Calu3 (cell line): ENCODE measurements at regions not wholly inside any gene's neighbourhood (a gene's known extent, or its start where the extent isn't known, plus 50 kb on each side); places are given as distances from the start of the nearest gene placed in this dataset.

ENCODE experiments used
- BruUV-seq: library from RNA; stranded (reverse); fragments of 400-500 nt; replicated peaks from 2 replicates; lab custom pipeline; 2021; lab: Mats Ljungman, UMichigan
- CTCF ChIA-PET: fragments of 300-600 bp; sonication (Branson Sonifier 250); formaldehyde crosslinking; loops from one replicate; lab custom pipeline; 2022; ENCODE audit warnings: antibody characterized with exemption; lab: Charles Lee
- DNase-seq: peaks from one replicate; pipeline ENCODE4 v3.0.0; 2022
- H3K27ac Mint-ChIP-seq: one replicate; pipeline ENCODE4 v1.8.0; 2022; ENCODE audit warnings: mixed read lengths; ENCODE audit not compliant: unreplicated experiment
- H3K27me3 Mint-ChIP-seq: one replicate; pipeline ENCODE4 v1.8.0; 2022; ENCODE audit warnings: mixed read lengths; ENCODE audit not compliant: unreplicated experiment
- H3K36me3 Mint-ChIP-seq: one replicate; pipeline ENCODE4 v1.8.0; 2022; ENCODE audit warnings: mild to moderate bottlenecking, moderate library complexity, mixed read lengths; ENCODE audit not compliant: insufficient read depth, unreplicated experiment
- H3K4me1 Mint-ChIP-seq: one replicate; pipeline ENCODE4 v1.8.0; 2022; ENCODE audit warnings: mild to moderate bottlenecking, low read depth, mixed read lengths; ENCODE audit not compliant: unreplicated experiment
- H3K4me3 Mint-ChIP-seq: one replicate; pipeline ENCODE4 v1.8.0; 2022; ENCODE audit warnings: mild to moderate bottlenecking, low read depth, moderate library complexity, mixed read lengths; ENCODE audit not compliant: unreplicated experiment
- H3K9me3 Mint-ChIP-seq: one replicate; pipeline ENCODE4 v1.8.0; 2022; ENCODE audit warnings: low read depth, mixed read lengths; ENCODE audit not compliant: unreplicated experiment
- intact Hi-C: fragments of 100-400 bp; cut with micrococcal nuclease; formaldehyde crosslinking; loops from one replicate; pipeline ENCODE4 v1.10.0; 2022; ENCODE audit not compliant: unreplicated experiment
- TF ChIP-seq, protein P1 (sequence below): fragments of 200-600 bp; IDR thresholded peaks from one replicate; pipeline ENCODE4 v1.8.0; 2022; ENCODE audit warnings: antibody characterized with exemption; ENCODE audit not compliant: unreplicated experiment

DNA sequence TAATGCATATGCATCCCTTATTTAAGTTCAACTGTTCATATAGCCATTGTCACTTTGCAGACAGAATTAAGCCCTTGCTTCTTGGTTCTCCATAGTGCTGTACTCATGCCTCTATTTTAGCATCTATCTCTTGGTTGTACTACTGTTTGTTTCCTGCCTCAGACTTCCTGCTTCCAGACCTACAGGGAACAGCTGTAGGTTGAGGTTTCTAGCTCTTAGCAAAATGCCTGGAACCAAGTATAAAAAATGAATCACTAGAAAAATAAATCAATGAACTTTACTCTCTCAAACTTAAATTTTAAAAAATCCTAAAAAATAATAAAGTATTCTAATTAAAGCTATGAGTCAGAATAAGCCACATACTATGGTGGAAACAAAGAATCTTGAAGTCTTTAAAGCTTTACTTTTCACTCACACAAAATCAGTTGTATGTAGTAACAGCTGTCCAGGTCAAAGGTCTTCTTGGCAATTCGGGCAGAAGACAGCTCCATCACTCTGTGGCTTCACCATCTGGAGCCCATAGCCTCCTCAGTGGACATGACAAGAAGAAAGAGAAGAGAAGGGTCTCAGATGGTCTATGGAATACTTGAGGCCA, 1228.1 kb upstream of the GYPC start:
- Mint-ChIP-seq H3K27ac (no peak overlapping the region), H3K9me3 (peaks cover 8% of the 10 kb centered on the region), H3K36me3 (no peaks in the 10 kb centered on the region), H3K27me3 (no peaks in the 10 kb centered on the region), H3K4me3 (no peak overlapping the region), H3K4me1 (no peaks in the 10 kb centered on the region)
- CTCF ChIA-PET: no interaction called here
- TF ChIP-seq, protein P1, sequence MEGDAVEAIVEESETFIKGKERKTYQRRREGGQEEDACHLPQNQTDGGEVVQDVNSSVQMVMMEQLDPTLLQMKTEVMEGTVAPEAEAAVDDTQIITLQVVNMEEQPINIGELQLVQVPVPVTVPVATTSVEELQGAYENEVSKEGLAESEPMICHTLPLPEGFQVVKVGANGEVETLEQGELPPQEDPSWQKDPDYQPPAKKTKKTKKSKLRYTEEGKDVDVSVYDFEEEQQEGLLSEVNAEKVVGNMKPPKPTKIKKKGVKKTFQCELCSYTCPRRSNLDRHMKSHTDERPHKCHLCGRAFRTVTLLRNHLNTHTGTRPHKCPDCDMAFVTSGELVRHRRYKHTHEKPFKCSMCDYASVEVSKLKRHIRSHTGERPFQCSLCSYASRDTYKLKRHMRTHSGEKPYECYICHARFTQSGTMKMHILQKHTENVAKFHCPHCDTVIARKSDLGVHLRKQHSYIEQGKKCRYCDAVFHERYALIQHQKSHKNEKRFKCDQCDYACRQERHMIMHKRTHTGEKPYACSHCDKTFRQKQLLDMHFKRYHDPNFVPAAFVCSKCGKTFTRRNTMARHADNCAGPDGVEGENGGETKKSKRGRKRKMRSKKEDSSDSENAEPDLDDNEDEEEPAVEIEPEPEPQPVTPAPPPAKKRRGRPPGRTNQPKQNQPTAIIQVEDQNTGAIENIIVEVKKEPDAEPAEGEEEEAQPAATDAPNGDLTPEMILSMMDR: no peak
- no peak for DNase-seq
- no TSS peak for BruUV-seq
- intact Hi-C loops: no loop called here

DNA sequence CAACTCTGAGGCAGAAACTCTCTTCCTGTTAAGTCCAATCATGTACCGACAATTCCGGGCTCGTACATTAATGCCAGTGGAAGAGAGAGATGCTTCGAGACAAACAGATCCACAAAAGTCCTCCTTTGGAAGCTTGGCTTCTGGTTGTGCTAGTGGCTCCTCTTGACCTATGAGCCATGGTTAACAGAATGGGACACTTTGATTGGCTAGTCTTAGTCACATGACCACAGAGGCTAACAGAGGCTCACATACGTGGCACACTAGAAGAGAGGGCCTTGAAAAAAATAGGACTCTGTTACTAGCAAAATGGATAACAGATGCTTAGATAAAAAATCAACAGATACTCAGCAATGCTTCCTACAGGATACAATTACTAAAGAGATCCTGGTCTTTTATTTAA, 1211.9 kb upstream of the GYPC start:
- Mint-ChIP-seq H3K36me3 (no peaks in the 10 kb centered on the region), H3K27ac (no peak overlapping the region), H3K4me3 (no peak overlapping the region), H3K9me3 (peaks cover 11% of the 10 kb centered on the region), H3K4me1 (no peaks in the 10 kb centered on the region), H3K27me3 (no peaks in the 10 kb centered on the region)
- TF ChIP-seq, protein P1: no peak
- intact Hi-C loops: no loop called here
- no TSS peak for BruUV-seq
- CTCF ChIA-PET: no interaction called here
- DNase-seq: no peak

DNA sequence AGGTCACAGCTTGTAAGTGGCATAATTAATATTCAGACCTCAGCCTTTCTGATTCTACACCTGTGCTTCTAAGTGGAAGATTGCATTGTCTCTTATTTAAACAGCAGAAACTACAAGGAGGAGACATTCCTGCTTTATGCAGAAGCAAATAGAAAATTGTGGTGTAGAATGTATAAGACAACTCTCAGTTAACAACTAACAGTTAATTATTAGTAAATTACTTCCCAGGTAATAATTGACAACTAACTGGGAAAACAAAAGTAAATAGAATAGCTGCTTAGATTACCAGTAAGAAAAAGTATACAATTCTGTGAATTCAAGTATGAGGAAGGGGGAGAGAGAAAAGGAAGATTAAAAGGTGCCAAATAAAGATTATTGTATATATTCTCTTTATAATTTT, 1210.5 kb upstream of the GYPC start:
- CTCF ChIA-PET: no interaction called here
- Mint-ChIP-seq H3K9me3 (peaks cover 16% of the 10 kb centered on the region), H3K36me3 (no peaks in the 10 kb centered on the region), H3K27ac (no peak overlapping the region), H3K27me3 (no peaks in the 10 kb centered on the region), H3K4me1 (no peaks in the 10 kb centered on the region), H3K4me3 (no peak overlapping the region)
- DNase-seq: no peak
- TF ChIP-seq, protein P1: no peak
- BruUV-seq: no TSS peak
- intact Hi-C loops: no loop called here

DNA sequence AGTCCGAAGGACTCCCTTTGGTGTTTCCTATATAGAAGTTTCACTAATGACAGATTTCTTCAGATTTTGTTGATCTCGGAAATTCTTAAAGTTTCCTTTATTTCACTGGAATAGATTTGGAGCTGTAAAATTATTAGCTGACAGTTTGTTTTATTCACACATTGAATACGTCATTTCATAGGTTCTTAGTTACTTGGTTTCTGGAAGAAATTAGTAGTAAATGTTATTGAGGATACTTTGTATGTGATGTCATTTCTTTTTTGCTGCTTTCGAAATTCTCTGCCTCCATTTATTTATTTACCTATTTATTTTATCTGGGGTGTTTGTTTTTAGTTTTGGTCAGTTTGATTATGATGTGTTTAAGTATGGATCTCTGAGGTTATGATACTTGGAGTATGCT, 1205.9 kb upstream of the GYPC start:
- Mint-ChIP-seq H3K4me3 (no peak overlapping the region), H3K4me1 (no peaks in the 10 kb centered on the region), H3K9me3 (peaks cover 10% of the 10 kb centered on the region), H3K27ac (no peak overlapping the region), H3K36me3 (no peaks in the 10 kb centered on the region), H3K27me3 (no peaks in the 10 kb centered on the region)
- DNase-seq: no peak
- CTCF ChIA-PET: no interaction called here
- no TSS peak for BruUV-seq
- TF ChIP-seq, protein P1: no peak
- intact Hi-C loops: no loop called here
